Coronary artery (tissue), 2 donors: ENCODE measurements at regions not wholly inside any gene's neighbourhood (a gene's known extent, or its start where the extent isn't known, plus 50 kb on each side); places are given as distances from the start of the nearest gene placed in this dataset.

Experiments used
- DNase-seq: peaks from one replicate; pipeline ENCODE4 v3.0.0-alpha.2; 2017; ENCODE audit warnings: low spot score
- H3K27ac ChIP-seq, 2 donors: fragments of 200-600 bp; sonication (generic); one replicate each; pipeline ENCODE4 v1.5.1; 2016 to 2019
- H3K4me3 ChIP-seq: fragments of 200-600 bp; sonication (generic); 2 replicates; pipeline ENCODE4 v1.5.1; 2016; ENCODE audit warnings: mild to moderate bottlenecking, moderate library complexity
- TF ChIP-seq, protein P1 (sequence below): fragments of 200-600 bp; sonication (generic); IDR thresholded peaks from one replicate; pipeline ENCODE4 v1.5.1; 2019; ENCODE audit warnings: antibody characterized with exemption

GRCh38 chr7:52669031-52669430 is 366.4 kb upstream of the POM121L12 start:
- DNase-seq, result no peak
- TF ChIP-seq, protein P1, sequence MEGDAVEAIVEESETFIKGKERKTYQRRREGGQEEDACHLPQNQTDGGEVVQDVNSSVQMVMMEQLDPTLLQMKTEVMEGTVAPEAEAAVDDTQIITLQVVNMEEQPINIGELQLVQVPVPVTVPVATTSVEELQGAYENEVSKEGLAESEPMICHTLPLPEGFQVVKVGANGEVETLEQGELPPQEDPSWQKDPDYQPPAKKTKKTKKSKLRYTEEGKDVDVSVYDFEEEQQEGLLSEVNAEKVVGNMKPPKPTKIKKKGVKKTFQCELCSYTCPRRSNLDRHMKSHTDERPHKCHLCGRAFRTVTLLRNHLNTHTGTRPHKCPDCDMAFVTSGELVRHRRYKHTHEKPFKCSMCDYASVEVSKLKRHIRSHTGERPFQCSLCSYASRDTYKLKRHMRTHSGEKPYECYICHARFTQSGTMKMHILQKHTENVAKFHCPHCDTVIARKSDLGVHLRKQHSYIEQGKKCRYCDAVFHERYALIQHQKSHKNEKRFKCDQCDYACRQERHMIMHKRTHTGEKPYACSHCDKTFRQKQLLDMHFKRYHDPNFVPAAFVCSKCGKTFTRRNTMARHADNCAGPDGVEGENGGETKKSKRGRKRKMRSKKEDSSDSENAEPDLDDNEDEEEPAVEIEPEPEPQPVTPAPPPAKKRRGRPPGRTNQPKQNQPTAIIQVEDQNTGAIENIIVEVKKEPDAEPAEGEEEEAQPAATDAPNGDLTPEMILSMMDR, result no peak
- Histone ChIP-seq H3K4me3 (no peak overlapping the region), H3K27ac (no peak overlapping the region)

GRCh38 chr7:52668435-52668834 is 367.0 kb upstream of the POM121L12 start:
- TF ChIP-seq, protein P1, result no peak
- no peak overlapping the region for H3K4me3 ChIP-seq
- no peak for DNase-seq
- H3K27ac ChIP-seq, result no peak overlapping the region

DNA sequence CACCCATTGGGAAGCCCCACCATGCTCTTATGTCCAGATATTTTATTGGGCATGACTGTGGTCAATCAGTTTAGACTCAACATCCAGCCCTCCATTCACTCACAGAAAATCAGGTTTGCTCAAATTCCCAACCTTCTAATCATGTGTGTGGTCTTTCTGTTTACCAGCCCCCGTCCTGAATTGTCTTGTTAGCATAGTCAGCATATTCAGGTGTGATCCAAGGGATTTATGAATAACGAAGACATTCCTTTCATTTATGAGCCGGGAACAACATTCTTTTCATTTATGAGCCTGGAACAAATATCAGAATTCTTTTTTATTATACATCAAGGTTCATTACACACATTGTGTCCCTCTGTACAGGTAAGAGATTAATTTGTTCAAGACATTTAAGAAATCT is 376.3 kb upstream of the POM121L12 start:
- no peak overlapping the region for H3K4me3 ChIP-seq
- no peak overlapping the region for H3K27ac ChIP-seq
- DNase-seq, result no peak
- TF ChIP-seq, protein P1, result no peak

GRCh38 chr7:52656098-52656497 is 379.3 kb upstream of the POM121L12 start:
- TF ChIP-seq, protein P1, result no peak
- DNase-seq, result no peak
- H3K4me3 ChIP-seq, result no peak overlapping the region
- no peak overlapping the region for H3K27ac ChIP-seq

- H3K4me3 ChIP-seq, result no peak overlapping the region
- no peak overlapping the region for H3K27ac ChIP-seq
- DNase-seq, result no peak
- TF ChIP-seq, protein P1, result no peak
These were observed 382.8 kb upstream of the POM121L12 start for GRCh38 chr7:52652621-52653020.

DNA sequence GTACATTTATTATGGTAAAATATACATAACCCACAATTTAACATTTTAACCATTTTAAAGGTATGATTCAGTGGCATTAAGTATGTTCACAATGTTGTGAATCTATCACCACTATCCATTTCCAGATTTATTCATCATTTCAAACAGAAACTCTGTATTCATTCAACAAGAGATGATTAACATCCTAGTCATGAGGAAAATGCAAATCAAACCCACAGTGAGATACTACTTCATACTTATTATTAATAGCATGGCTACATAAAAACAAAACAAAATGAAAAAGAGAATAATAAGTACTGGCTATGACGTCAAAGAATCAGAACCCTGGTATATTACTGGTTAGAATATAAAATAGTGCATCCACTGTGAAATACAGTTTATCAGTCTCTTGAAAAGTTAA is 386.6 kb upstream of the POM121L12 start:
- TF ChIP-seq, protein P1, result no peak
- no peak overlapping the region for H3K4me3 ChIP-seq
- no peak for DNase-seq
- no peak overlapping the region for H3K27ac ChIP-seq

- TF ChIP-seq, protein P1, result no peak
- Histone ChIP-seq H3K27ac (no peak overlapping the region), H3K4me3 (no peak overlapping the region)
- DNase-seq, result no peak
These were observed 388.4 kb upstream of the POM121L12 start for GRCh38 chr7:52647046-52647445.
